ENCODE measurements at regions not wholly inside any gene's neighbourhood (a gene's known extent, or its start where the extent isn't known, plus 50 kb on each side); places are given as distances from the start of the nearest gene placed in this dataset.

GRCh38 chr13:72199640-72200039 lies 332.6 kb upstream of the DACH1 start:
- DNase-seq (ENCODE audit: low read depth): no peak
- no peak for TF ChIP-seq CTCF (IDR thresholded peaks at IDR 0.05; ENCODE audit: insufficient read depth, low read depth, low read length, missing control alignments)

GRCh38 chr13:72198967-72199560 lies 332.1 kb upstream of the DACH1 start:
- H3K4me3 ChIP-seq (ENCODE audit: low read depth, low read length): no peak overlapping the region
- no peak for TF ChIP-seq CTCF (IDR thresholded peaks at IDR 0.05; ENCODE audit: insufficient read depth, low read depth, low read length, missing control alignments)
- no peak for DNase-seq (ENCODE audit: low read depth)

More at GRCh38 chr13:72199640-72200039, 332.6 kb upstream of the DACH1 start:
- no peak overlapping the region for H3K4me3 ChIP-seq (ENCODE audit: low read depth, low read length)

- DNase-seq (ENCODE audit: low read depth): no peak
- no peak overlapping the region for H3K4me3 ChIP-seq (ENCODE audit: low read depth, low read length)
- TF ChIP-seq CTCF (IDR thresholded peaks at IDR 0.05; ENCODE audit: insufficient read depth, low read depth, low read length, missing control alignments): no peak
Observed at GRCh38 chr13:72198042-72198441, 331.0 kb upstream of the DACH1 start.

- DNase-seq (ENCODE audit: low read depth): no peak
- TF ChIP-seq CTCF (IDR thresholded peaks at IDR 0.05; ENCODE audit: insufficient read depth, low read depth, low read length, missing control alignments): no peak
- H3K4me3 ChIP-seq (ENCODE audit: low read depth, low read length): no peak overlapping the region
Observed at GRCh38 chr13:72195044-72195704, 328.2 kb upstream of the DACH1 start.

- TF ChIP-seq CTCF (IDR thresholded peaks at IDR 0.05; ENCODE audit: insufficient read depth, low read depth, low read length, missing control alignments): no peak
- no peak for DNase-seq (ENCODE audit: low read depth)
- no peak overlapping the region for H3K4me3 ChIP-seq (ENCODE audit: low read depth, low read length)
Observed at GRCh38 chr13:72194523-72194922, 327.5 kb upstream of the DACH1 start.

GRCh38 chr13:72186730-72187422 lies 319.9 kb upstream of the DACH1 start:
- TF ChIP-seq CTCF (IDR thresholded peaks at IDR 0.05; ENCODE audit: insufficient read depth, low read depth, low read length, missing control alignments): no peak
- no peak for DNase-seq (ENCODE audit: low read depth)

More at GRCh38 chr13:72186730-72187422, 319.9 kb upstream of the DACH1 start:
- no peak overlapping the region for H3K4me3 ChIP-seq (ENCODE audit: low read depth, low read length)

Data from GM12865 (cell line).